H1 (cell line): ENCODE measurements at regions not wholly inside any gene's neighbourhood (a gene's known extent, or its start where the extent isn't known, plus 50 kb on each side); places are given as distances from the start of the nearest gene placed in this dataset.
"Not testable (repeated sequence)": the region's sequence is repeated elsewhere in the genome, so short reads cannot be mapped to it uniquely, and the experiment has no call there.

ENCODE experiments used
- CTCF ChIA-PET: fragments of 300-600 bp; sonication (Branson Sonifier 250); formaldehyde crosslinking; loops from one replicate; lab custom pipeline; 2021; ENCODE audit not compliant: partially characterized antibody; lab: Charles Lee
- POLR2A ChIA-PET: fragments of 300-600 bp; sonication (Branson Sonifier 250); formaldehyde crosslinking; loops from one replicate; lab custom pipeline; 2021; ENCODE audit warnings: inconsistent platforms; ENCODE audit not compliant: partially characterized antibody; lab: Charles Lee
- DNase-seq, 2 experiments: peaks; one replicate each; pipeline versions ENCODE4 v3.0.0 to v3.0.0-alpha.2; 2010 to 2022; ENCODE audit warnings: low spot score in 2 of 2, low read depth in 1 of 2, mixed read lengths in 1 of 2
- FAIRE-seq: peaks from 2 replicates; lab custom pipeline; 2011; peaks lifted over from hg19 to GRCh38; lab: Jason Lieb, UNC
- H2AFZ ChIP-seq: 2 replicates; pipeline ENCODE4 v1.8.1; 2012; ENCODE audit warnings: low read length, inconsistent platforms
- H2AK5ac ChIP-seq: 2 replicates; pipeline ENCODE4 v1.6.1; 2013; ENCODE audit warnings: low read depth, low read length
- H2BK120ac ChIP-seq: replicated peaks from 2 replicates; pipeline ENCODE3; 2013; ENCODE audit warnings: low read depth, low read length, inconsistent platforms
- H2BK12ac ChIP-seq: 2 replicates; pipeline ENCODE4 v1.6.1; 2013; ENCODE audit warnings: low read depth, low read length
- H2BK15ac ChIP-seq: 2 replicates; pipeline ENCODE4 v1.6.1; 2013; ENCODE audit warnings: low read length
- H2BK20ac ChIP-seq: 2 replicates; pipeline ENCODE4 v1.6.1; 2013; ENCODE audit warnings: low read length
- H2BK5ac ChIP-seq: 2 replicates; pipeline ENCODE4 v1.6.1; 2013; ENCODE audit warnings: low read depth, low read length
- H3K14ac ChIP-seq: 2 replicates; pipeline ENCODE4 v1.6.1; 2013; ENCODE audit warnings: inconsistent platforms; ENCODE audit not compliant: insufficient read length
- H3K18ac ChIP-seq: 2 replicates; pipeline ENCODE4 v1.6.1; 2013; ENCODE audit warnings: low read length; ENCODE audit errors: extremely low read depth
- H3K23ac ChIP-seq: 2 replicates; pipeline ENCODE4 v1.6.1; 2013; ENCODE audit warnings: inconsistent platforms; ENCODE audit not compliant: insufficient read length
- H3K23me2 ChIP-seq: 2 replicates; pipeline ENCODE4 v1.6.1; 2013; ENCODE audit warnings: low read depth, low read length
- H3K27ac ChIP-seq: 2 replicates; pipeline ENCODE4 v1.6.1; 2011; ENCODE audit warnings: low read depth, low read length, inconsistent platforms
- H3K27me3 ChIP-seq, 4 experiments: replicated peaks in 1 of 4; 1 replicate in 1 of 4; 2 replicates in 3 of 4; pipeline versions ENCODE4 v1.6.1 to v1.8.1; 2011 to 2013; ENCODE audit warnings: low read length in 3 of 4, mild to moderate bottlenecking in 3 of 4, inconsistent platforms in 2 of 4, mixed read lengths in 2 of 4, moderate library complexity in 1 of 4; ENCODE audit not compliant: control insufficient read depth in 3 of 4, insufficient read depth in 3 of 4; ENCODE audit errors: extremely low read depth in 1 of 4
- H3K36me3 ChIP-seq, 4 experiments: 2 replicates each; pipeline versions ENCODE4 v1.6.1 to v1.8.1; 2011 to 2013; ENCODE audit warnings: mild to moderate bottlenecking in 4 of 4, low read length in 3 of 4, moderate library complexity in 2 of 4, control low read depth in 1 of 4, inconsistent platforms in 1 of 4; ENCODE audit not compliant: insufficient read depth in 4 of 4, control insufficient read depth in 2 of 4
- H3K4ac ChIP-seq: replicated peaks from 2 replicates; pipeline ENCODE3; 2013; ENCODE audit warnings: low read length, low read depth, mixed read lengths, inconsistent platforms; ENCODE audit not compliant: insufficient read length
- H3K4me1 ChIP-seq, 4 experiments: replicated peaks in 1 of 4; 1 replicate in 1 of 4; 2 replicates in 3 of 4; pipeline versions ENCODE4 v1.6.1 to v1.8.1; 2011 to 2013; ENCODE audit warnings: low read length in 3 of 4, inconsistent platforms in 2 of 4, mixed read lengths in 1 of 4; ENCODE audit not compliant: insufficient read depth in 4 of 4, control insufficient read depth in 3 of 4
- H3K4me2 ChIP-seq, 2 experiments: 2 replicates each; pipeline versions ENCODE4 v1.6.1 to v1.8.1; 2011 to 2013; ENCODE audit warnings: low read depth in 2 of 2, low read length in 2 of 2, control low read depth in 1 of 2, inconsistent platforms in 1 of 2, mild to moderate bottlenecking in 1 of 2; ENCODE audit not compliant: insufficient read depth in 1 of 2
- H3K4me3 ChIP-seq, 4 experiments: fragments of 200-600, 300-600 bp in 1 of 4; sonication (generic), shearing (Covaris generic), sonication (Bioruptor Twin) in 1 of 4; 2 replicates each; pipeline versions ENCODE4 v1.5.1 to v1.8.1; 2011 to 2016; ENCODE audit warnings: low read length in 4 of 4, low read depth in 3 of 4, control low read depth in 2 of 4, inconsistent platforms in 2 of 4, mild to moderate bottlenecking in 2 of 4, mixed read lengths in 1 of 4, moderate library complexity in 1 of 4; ENCODE audit not compliant: insufficient read depth in 2 of 4; ENCODE audit errors: extremely low read depth in 1 of 4
- H3K56ac ChIP-seq: replicated peaks from 2 replicates; pipeline ENCODE3; 2013; ENCODE audit warnings: low read depth, mild to moderate bottlenecking, mixed read lengths, low read length, inconsistent platforms; ENCODE audit not compliant: insufficient read length
- H3K79me1 ChIP-seq: 2 replicates; pipeline ENCODE4 v1.6.1; 2013; ENCODE audit warnings: low read depth, low read length, control low read depth
- H3K79me2 ChIP-seq, 2 experiments: 2 replicates each; pipeline versions ENCODE4 v1.6.1 to v1.8.1; 2012 to 2013; ENCODE audit warnings: low read length in 2 of 2, mild to moderate bottlenecking in 2 of 2, inconsistent platforms in 1 of 2; ENCODE audit not compliant: insufficient read depth in 2 of 2, control insufficient read depth in 1 of 2
- H3K9ac ChIP-seq, 4 experiments: replicated peaks in 1 of 4; 1 replicate in 1 of 4; 2 replicates in 3 of 4; pipeline versions ENCODE4 v1.6.1 to v1.8.1; 2011 to 2013; ENCODE audit warnings: low read depth in 3 of 4, low read length in 3 of 4, control low read depth in 2 of 4, mild to moderate bottlenecking in 2 of 4, moderate library complexity in 2 of 4, inconsistent platforms in 1 of 4; ENCODE audit errors: extremely low read depth in 1 of 4
- H3K9me3 ChIP-seq, 2 experiments: 2 replicates each; pipeline versions ENCODE4 v1.6.1 to v1.8.1; 2012 to 2013; ENCODE audit warnings: mild to moderate bottlenecking in 2 of 2, moderate library complexity in 2 of 2, control low read depth in 1 of 2, inconsistent platforms in 1 of 2, low read depth in 1 of 2, low read length in 1 of 2, mixed read lengths in 1 of 2; ENCODE audit not compliant: insufficient read depth in 2 of 2
- H4K20me1 ChIP-seq, 2 experiments: replicated peaks in 1 of 2; 2 replicates each; pipeline versions ENCODE3 to v1.8.1; 2011 to 2013; ENCODE audit warnings: inconsistent platforms in 2 of 2, low read length in 2 of 2, mild to moderate bottlenecking in 1 of 2; ENCODE audit not compliant: insufficient read depth in 2 of 2, control insufficient read depth in 1 of 2
- H4K5ac ChIP-seq: 2 replicates; pipeline ENCODE4 v1.6.1; 2013; ENCODE audit warnings: low read length, low read depth, mixed read lengths, inconsistent platforms; ENCODE audit not compliant: insufficient read length
- H4K8ac ChIP-seq: 2 replicates; pipeline ENCODE4 v1.8.0; 2013; ENCODE audit warnings: mild to moderate bottlenecking, moderate library complexity, low read length, inconsistent platforms; ENCODE audit not compliant: insufficient read depth; ENCODE audit errors: extremely low read depth
- H4K91ac ChIP-seq: replicated peaks from 2 replicates; pipeline ENCODE3; 2013; ENCODE audit warnings: low read length, mixed read lengths, inconsistent platforms; ENCODE audit not compliant: insufficient read length
- SP2 ChIP-seq: IDR thresholded peaks from 2 replicates; pipeline ENCODE4 v1.6.1; 2012; ENCODE audit warnings: mild to moderate bottlenecking, low read length, inconsistent platforms
- WGBS, 2 experiments: shearing (Covaris generic) in 1 of 2; methylation state at CpG; one replicate each; pipeline versions ENCODE4 v1.1.6 to v1.1.7; 2013 to 2015; ENCODE audit warnings: low lambda C conversion rate in 2 of 2, mixed read lengths in 2 of 2, inconsistent platforms in 1 of 2, low coverage in 1 of 2, missing lambda C conversion rate in 1 of 2; ENCODE audit not compliant: insufficient replicate concordance in 2 of 2, insufficient coverage in 1 of 2, insufficient read length in 1 of 2; ENCODE audit errors: extremely low coverage in 1 of 2, missing lambda C conversion rate in 1 of 2; 5-methylcytosine and 5-hydroxymethylcytosine counted together

- Histone ChIP-seq H3K36me3 (no peaks in the 10 kb centered on the region), H3K9me3 (no peaks in the 10 kb centered on the region), H3K4ac (no peak overlapping the region)
- no peak for TF ChIP-seq SP2
- TF ChIP-seq, all 59 proteins: peak for 0
- Histone ChIP-seq H2BK20ac (no peak overlapping the region), H3K4me3 (no peak overlapping the region), H4K8ac (no peak overlapping the region), H2AK5ac (no peak overlapping the region), H4K5ac (no peak overlapping the region), H2BK5ac (no peak overlapping the region), H3K4me2 (no peak overlapping the region), H2BK12ac (no peak overlapping the region), H2BK15ac (no peak overlapping the region), H3K23ac (no peak overlapping the region), H2AFZ (no peak overlapping the region), H3K27me3 (no peaks in the 10 kb centered on the region), H3K9ac (no peak overlapping the region), H3K27ac (no peak overlapping the region), H3K56ac (no peak overlapping the region), H3K79me1 (no peaks in the 10 kb centered on the region), H3K18ac (no peak overlapping the region), H2BK120ac (no peak overlapping the region), H3K14ac (no peak overlapping the region), H3K4me1 (no peaks in the 10 kb centered on the region), H4K91ac (no peak overlapping the region), H3K23me2 (no peaks in the 10 kb centered on the region), H3K79me2 (no peaks in the 10 kb centered on the region), H4K20me1 (no peaks in the 10 kb centered on the region)
- CTCF ChIA-PET = no interaction called here
- no peak for DNase-seq
- POLR2A ChIA-PET = no interaction called here
- no peak for FAIRE-seq
These were observed 142.0 kb upstream of the FAT3 start for GRCh38 chr11:92082652-92083051.

GRCh38 chr11:92074498-92074897, 150.1 kb upstream of the FAT3 start:
- DNase-seq, H4K8ac ChIP-seq, FAIRE-seq, H3K14ac ChIP-seq, H3K56ac ChIP-seq, H4K91ac ChIP-seq, H2BK20ac ChIP-seq, H4K5ac ChIP-seq, H2BK15ac ChIP-seq, H3K27ac ChIP-seq, H2AFZ ChIP-seq, H2BK12ac ChIP-seq, POLR2A ChIA-PET, H3K9ac ChIP-seq, H3K23me2 ChIP-seq, H4K20me1 ChIP-seq, H3K4me1 ChIP-seq, H3K23ac ChIP-seq, H3K4me2 ChIP-seq, H3K18ac ChIP-seq, H3K36me3 ChIP-seq, H2BK5ac ChIP-seq, H3K27me3 ChIP-seq, H2AK5ac ChIP-seq, H3K79me2 ChIP-seq, CTCF ChIA-PET, H3K4me3 ChIP-seq, H3K4ac ChIP-seq, H2BK120ac ChIP-seq, H3K79me1 ChIP-seq: not testable (repeated sequence)
- H3K9me3 ChIP-seq = peaks cover 12 to 15% of the 10 kb centered on the region in 2 experiments
- WGBS, 2 experiments = 80% methylated on average over 1 of the region's 1 CpG; no CpG with 5 or more reads in 1 of the 2 experiments
